H1 (cell line): ENCODE measurements at regions not wholly inside any gene's neighbourhood (a gene's known extent, or its start where the extent isn't known, plus 50 kb on each side); places are given as distances from the start of the nearest gene placed in this dataset.

Experiments
- CTCF ChIA-PET: fragments of 300-600 bp; sonication (Branson Sonifier 250); formaldehyde crosslinking; loops from one replicate; lab custom pipeline; 2021; ENCODE audit not compliant: partially characterized antibody; lab: Charles Lee
- POLR2A ChIA-PET: fragments of 300-600 bp; sonication (Branson Sonifier 250); formaldehyde crosslinking; loops from one replicate; lab custom pipeline; 2021; ENCODE audit warnings: inconsistent platforms; ENCODE audit not compliant: partially characterized antibody; lab: Charles Lee
- DNase-seq, 2 experiments: peaks; one replicate each; pipeline versions ENCODE4 v3.0.0 to v3.0.0-alpha.2; 2010 to 2022; ENCODE audit warnings: low spot score in 2 of 2, low read depth in 1 of 2, mixed read lengths in 1 of 2
- FAIRE-seq: peaks from 2 replicates; lab custom pipeline; 2011; peaks lifted over from hg19 to GRCh38; lab: Jason Lieb, UNC
- H2AFZ ChIP-seq: 2 replicates; pipeline ENCODE4 v1.8.1; 2012; ENCODE audit warnings: low read length, inconsistent platforms
- H2AK5ac ChIP-seq: 2 replicates; pipeline ENCODE4 v1.6.1; 2013; ENCODE audit warnings: low read depth, low read length
- H2BK120ac ChIP-seq: replicated peaks from 2 replicates; pipeline ENCODE3; 2013; ENCODE audit warnings: low read depth, low read length, inconsistent platforms
- H2BK12ac ChIP-seq: 2 replicates; pipeline ENCODE4 v1.6.1; 2013; ENCODE audit warnings: low read depth, low read length
- H2BK15ac ChIP-seq: 2 replicates; pipeline ENCODE4 v1.6.1; 2013; ENCODE audit warnings: low read length
- H2BK20ac ChIP-seq: 2 replicates; pipeline ENCODE4 v1.6.1; 2013; ENCODE audit warnings: low read length
- H2BK5ac ChIP-seq: 2 replicates; pipeline ENCODE4 v1.6.1; 2013; ENCODE audit warnings: low read depth, low read length
- H3K14ac ChIP-seq: 2 replicates; pipeline ENCODE4 v1.6.1; 2013; ENCODE audit warnings: inconsistent platforms; ENCODE audit not compliant: insufficient read length
- H3K18ac ChIP-seq: 2 replicates; pipeline ENCODE4 v1.6.1; 2013; ENCODE audit warnings: low read length; ENCODE audit errors: extremely low read depth
- H3K23ac ChIP-seq: 2 replicates; pipeline ENCODE4 v1.6.1; 2013; ENCODE audit warnings: inconsistent platforms; ENCODE audit not compliant: insufficient read length
- H3K23me2 ChIP-seq: 2 replicates; pipeline ENCODE4 v1.6.1; 2013; ENCODE audit warnings: low read depth, low read length
- H3K27ac ChIP-seq: 2 replicates; pipeline ENCODE4 v1.6.1; 2011; ENCODE audit warnings: low read depth, low read length, inconsistent platforms
- H3K27me3 ChIP-seq, 4 experiments: replicated peaks in 1 of 4; 1 replicate in 1 of 4; 2 replicates in 3 of 4; pipeline versions ENCODE4 v1.6.1 to v1.8.1; 2011 to 2013; ENCODE audit warnings: low read length in 3 of 4, mild to moderate bottlenecking in 3 of 4, inconsistent platforms in 2 of 4, mixed read lengths in 2 of 4, moderate library complexity in 1 of 4; ENCODE audit not compliant: control insufficient read depth in 3 of 4, insufficient read depth in 3 of 4; ENCODE audit errors: extremely low read depth in 1 of 4
- H3K36me3 ChIP-seq, 4 experiments: 2 replicates each; pipeline versions ENCODE4 v1.6.1 to v1.8.1; 2011 to 2013; ENCODE audit warnings: mild to moderate bottlenecking in 4 of 4, low read length in 3 of 4, moderate library complexity in 2 of 4, control low read depth in 1 of 4, inconsistent platforms in 1 of 4; ENCODE audit not compliant: insufficient read depth in 4 of 4, control insufficient read depth in 2 of 4
- H3K4ac ChIP-seq: replicated peaks from 2 replicates; pipeline ENCODE3; 2013; ENCODE audit warnings: low read length, low read depth, mixed read lengths, inconsistent platforms; ENCODE audit not compliant: insufficient read length
- H3K4me1 ChIP-seq, 4 experiments: replicated peaks in 1 of 4; 1 replicate in 1 of 4; 2 replicates in 3 of 4; pipeline versions ENCODE4 v1.6.1 to v1.8.1; 2011 to 2013; ENCODE audit warnings: low read length in 3 of 4, inconsistent platforms in 2 of 4, mixed read lengths in 1 of 4; ENCODE audit not compliant: insufficient read depth in 4 of 4, control insufficient read depth in 3 of 4
- H3K4me2 ChIP-seq, 2 experiments: 2 replicates each; pipeline versions ENCODE4 v1.6.1 to v1.8.1; 2011 to 2013; ENCODE audit warnings: low read depth in 2 of 2, low read length in 2 of 2, control low read depth in 1 of 2, inconsistent platforms in 1 of 2, mild to moderate bottlenecking in 1 of 2; ENCODE audit not compliant: insufficient read depth in 1 of 2
- H3K4me3 ChIP-seq, 4 experiments: fragments of 200-600, 300-600 bp in 1 of 4; sonication (generic), shearing (Covaris generic), sonication (Bioruptor Twin) in 1 of 4; 2 replicates each; pipeline versions ENCODE4 v1.5.1 to v1.8.1; 2011 to 2016; ENCODE audit warnings: low read length in 4 of 4, low read depth in 3 of 4, control low read depth in 2 of 4, inconsistent platforms in 2 of 4, mild to moderate bottlenecking in 2 of 4, mixed read lengths in 1 of 4, moderate library complexity in 1 of 4; ENCODE audit not compliant: insufficient read depth in 2 of 4; ENCODE audit errors: extremely low read depth in 1 of 4
- H3K56ac ChIP-seq: replicated peaks from 2 replicates; pipeline ENCODE3; 2013; ENCODE audit warnings: low read depth, mild to moderate bottlenecking, mixed read lengths, low read length, inconsistent platforms; ENCODE audit not compliant: insufficient read length
- H3K79me1 ChIP-seq: 2 replicates; pipeline ENCODE4 v1.6.1; 2013; ENCODE audit warnings: low read depth, low read length, control low read depth
- H3K79me2 ChIP-seq, 2 experiments: 2 replicates each; pipeline versions ENCODE4 v1.6.1 to v1.8.1; 2012 to 2013; ENCODE audit warnings: low read length in 2 of 2, mild to moderate bottlenecking in 2 of 2, inconsistent platforms in 1 of 2; ENCODE audit not compliant: insufficient read depth in 2 of 2, control insufficient read depth in 1 of 2
- H3K9ac ChIP-seq, 4 experiments: replicated peaks in 1 of 4; 1 replicate in 1 of 4; 2 replicates in 3 of 4; pipeline versions ENCODE4 v1.6.1 to v1.8.1; 2011 to 2013; ENCODE audit warnings: low read depth in 3 of 4, low read length in 3 of 4, control low read depth in 2 of 4, mild to moderate bottlenecking in 2 of 4, moderate library complexity in 2 of 4, inconsistent platforms in 1 of 4; ENCODE audit errors: extremely low read depth in 1 of 4
- H3K9me3 ChIP-seq, 2 experiments: 2 replicates each; pipeline versions ENCODE4 v1.6.1 to v1.8.1; 2012 to 2013; ENCODE audit warnings: mild to moderate bottlenecking in 2 of 2, moderate library complexity in 2 of 2, control low read depth in 1 of 2, inconsistent platforms in 1 of 2, low read depth in 1 of 2, low read length in 1 of 2, mixed read lengths in 1 of 2; ENCODE audit not compliant: insufficient read depth in 2 of 2
- H4K20me1 ChIP-seq, 2 experiments: replicated peaks in 1 of 2; 2 replicates each; pipeline versions ENCODE3 to v1.8.1; 2011 to 2013; ENCODE audit warnings: inconsistent platforms in 2 of 2, low read length in 2 of 2, mild to moderate bottlenecking in 1 of 2; ENCODE audit not compliant: insufficient read depth in 2 of 2, control insufficient read depth in 1 of 2
- H4K5ac ChIP-seq: 2 replicates; pipeline ENCODE4 v1.6.1; 2013; ENCODE audit warnings: low read length, low read depth, mixed read lengths, inconsistent platforms; ENCODE audit not compliant: insufficient read length
- H4K8ac ChIP-seq: 2 replicates; pipeline ENCODE4 v1.8.0; 2013; ENCODE audit warnings: mild to moderate bottlenecking, moderate library complexity, low read length, inconsistent platforms; ENCODE audit not compliant: insufficient read depth; ENCODE audit errors: extremely low read depth
- H4K91ac ChIP-seq: replicated peaks from 2 replicates; pipeline ENCODE3; 2013; ENCODE audit warnings: low read length, mixed read lengths, inconsistent platforms; ENCODE audit not compliant: insufficient read length
- CHD2 ChIP-seq: IDR thresholded peaks from 2 replicates; pipeline ENCODE4 v1.6.1; 2012; ENCODE audit warnings: low read length, improper control_type of control experiment
- CTBP2 ChIP-seq: IDR thresholded peaks from 2 replicates; pipeline ENCODE4 v1.7.0; 2011; ENCODE audit warnings: borderline replicate concordance, mild to moderate bottlenecking, moderate library complexity, mixed read lengths, low read length; ENCODE audit not compliant: insufficient read depth, insufficient read length
- FOSL1 ChIP-seq: IDR thresholded peaks from 2 replicates; pipeline ENCODE4 v1.6.1; 2011; ENCODE audit warnings: mild to moderate bottlenecking, low read depth, low read length, moderate library complexity; ENCODE audit not compliant: insufficient read depth
- GTF2F1 ChIP-seq: IDR thresholded peaks from 2 replicates; pipeline ENCODE4 v1.6.1; 2012; ENCODE audit warnings: low read depth, low read length, improper control_type of control experiment, borderline replicate concordance
- KDM4A ChIP-seq: IDR thresholded peaks from one replicate; pipeline ENCODE4 v1.7.1; 2012; ENCODE audit warnings: low read depth, mild to moderate bottlenecking, moderate library complexity, low read length, inconsistent platforms; ENCODE audit not compliant: severe bottlenecking
- PHF8 ChIP-seq: fragments of 200-600 bp; sonication (generic); conservative IDR thresholded peaks from 2 replicates; pipeline ENCODE4 v1.7.1; 2012; ENCODE audit warnings: low read depth, mild to moderate bottlenecking, inconsistent platforms, low read length, moderate library complexity
- POLR2A ChIP-seq, 2 experiments: IDR thresholded peaks; 1 replicate in 1 of 2; 2 replicates in 1 of 2; pipeline ENCODE4 v1.6.1; 2011; ENCODE audit warnings: low read depth in 2 of 2, low read length in 2 of 2, mild to moderate bottlenecking in 2 of 2; ENCODE audit errors: control extremely low read depth in 1 of 2
- SIN3A ChIP-seq, 2 experiments: IDR thresholded peaks in 1 of 2; conservative IDR thresholded peaks in 1 of 2; 2 replicates each; pipeline ENCODE4 v1.6.1; 2011 to 2012; ENCODE audit warnings: low read length in 2 of 2, improper control_type of control experiment in 1 of 2, low read depth in 1 of 2, mild to moderate bottlenecking in 1 of 2
- SIRT6 ChIP-seq: IDR thresholded peaks from one replicate; pipeline ENCODE4 v1.7.1; 2012; ENCODE audit warnings: low read length, inconsistent platforms
- SIX5 ChIP-seq: IDR thresholded peaks from 2 replicates; pipeline ENCODE4 v1.6.1; 2011; ENCODE audit warnings: mild to moderate bottlenecking, low read depth, low read length
- SUZ12 ChIP-seq: fragments of 200-600 bp; sonication (generic); IDR thresholded peaks from 2 replicates; pipeline ENCODE4 v1.6.1; 2012; ENCODE audit warnings: mild to moderate bottlenecking, inconsistent platforms, low read length, moderate library complexity, mixed read lengths
- TCF12 ChIP-seq: IDR thresholded peaks from 2 replicates; pipeline ENCODE4 v1.6.1; 2011; ENCODE audit warnings: low read depth, mild to moderate bottlenecking, low read length
- USF2 ChIP-seq: IDR thresholded peaks from 2 replicates; pipeline ENCODE4 v1.6.1; 2011; ENCODE audit warnings: low read length, improper control_type of control experiment
- ZNF274 ChIP-seq: IDR thresholded peaks from 2 replicates; pipeline ENCODE4 v1.7.0; 2012; ENCODE audit warnings: low read length, borderline replicate concordance; ENCODE audit errors: extremely low read depth
- WGBS, 2 experiments: shearing (Covaris generic) in 1 of 2; methylation state at CpG; one replicate each; pipeline versions ENCODE4 v1.1.6 to v1.1.7; 2013 to 2015; ENCODE audit warnings: low lambda C conversion rate in 2 of 2, mixed read lengths in 2 of 2, inconsistent platforms in 1 of 2, low coverage in 1 of 2, missing lambda C conversion rate in 1 of 2; ENCODE audit not compliant: insufficient replicate concordance in 2 of 2, insufficient coverage in 1 of 2, insufficient read length in 1 of 2; ENCODE audit errors: extremely low coverage in 1 of 2, missing lambda C conversion rate in 1 of 2; 5-methylcytosine and 5-hydroxymethylcytosine counted together

- H2BK12ac ChIP-seq, result no peak overlapping the region
- H3K4me3 ChIP-seq, result no peak overlapping the region
- H2BK120ac ChIP-seq, result no peak overlapping the region
- H3K4me2 ChIP-seq, result no peak overlapping the region
- H3K56ac ChIP-seq, result no peak overlapping the region
- no peaks in the 10 kb centered on the region for H3K36me3 ChIP-seq
- 0 out of 2 replicates have a peak overlapping the region, but pooled peaks have one; percentile 33 for H2AFZ ChIP-seq
- no peak overlapping the region for H3K18ac ChIP-seq
- no peak overlapping the region for H3K9ac ChIP-seq
- no peaks in the 10 kb centered on the region for H3K27me3 ChIP-seq
- no peaks in the 10 kb centered on the region for H3K23me2 ChIP-seq
- ChIA-PET POLR2A (no interaction called here), CTCF (interaction anchor here (0.7 to 1.0 kb wide), 2 partner anchors 22 to 69 kb away, joined by 3 read pairs; no protein-coding TSS in a partner anchor)
- no peaks in the 10 kb centered on the region for H4K20me1 ChIP-seq
- no peaks in the 10 kb centered on the region; a peak in 1 of 7 replicates for H3K4me1 ChIP-seq
- H3K14ac ChIP-seq, result no peak overlapping the region
- FAIRE-seq, result no peak
- H4K5ac ChIP-seq, result no peak overlapping the region
- H2AK5ac ChIP-seq, result no peak overlapping the region
- H4K91ac ChIP-seq, result no peak overlapping the region
- no peak for DNase-seq
- H3K79me2 ChIP-seq, result no peaks in the 10 kb centered on the region
- no peak overlapping the region for H2BK15ac ChIP-seq
- no peak overlapping the region for H2BK5ac ChIP-seq
- H3K27ac ChIP-seq, result no peak overlapping the region
- no peaks in the 10 kb centered on the region for H3K79me1 ChIP-seq
- no peak overlapping the region for H3K4ac ChIP-seq
- WGBS, 2 experiments, result 97% methylated on average over 4 of the region's 4 CpGs; no CpG with 5 or more reads in 1 of the 2 experiments
- no peak overlapping the region for H4K8ac ChIP-seq
- no peak overlapping the region for H3K23ac ChIP-seq
- no peak overlapping the region for H2BK20ac ChIP-seq
- H3K9me3 ChIP-seq, result no peaks in the 10 kb centered on the region
- no peak for TF ChIP-seq TCF12
- TF ChIP-seq USF2, result no peak
- TF ChIP-seq CHD2, result no peak
- TF ChIP-seq CTBP2, result no peak
- no peak for TF ChIP-seq POLR2A (IDR thresholded peaks at IDR 0.05; ENCODE audit: control extremely low read depth in 1 of 2, low read depth in 2 of 2, low read length in 2 of 2)
- no peak for TF ChIP-seq KDM4A
- TF ChIP-seq FOSL1, result no peak
- TF ChIP-seq SIRT6, result no peak
- no peak for TF ChIP-seq ZNF274
- TF ChIP-seq PHF8, result no peak
- no peak for TF ChIP-seq GTF2F1
- no peak for TF ChIP-seq SIN3A (conservative IDR thresholded peaks at IDR 0.05 in 1 of 2, IDR thresholded peaks at IDR 0.05 in 1 of 2; ENCODE audit: low read depth in 1 of 2, low read length in 2 of 2)
- no peak for TF ChIP-seq SUZ12
- TF ChIP-seq SIX5, result no peak
Observed at GRCh38 chr2:22604136-22604535, 780.8 kb upstream of the KLHL29 start.
